ENCODE measurements at regions not wholly inside any gene's neighbourhood (a gene's known extent, or its start where the extent isn't known, plus 50 kb on each side); places are given as distances from the start of the nearest gene placed in this dataset.
"Not testable (repeated sequence)": the region's sequence is repeated elsewhere in the genome, so short reads cannot be mapped to it uniquely, and the experiment has no call there.

DNA sequence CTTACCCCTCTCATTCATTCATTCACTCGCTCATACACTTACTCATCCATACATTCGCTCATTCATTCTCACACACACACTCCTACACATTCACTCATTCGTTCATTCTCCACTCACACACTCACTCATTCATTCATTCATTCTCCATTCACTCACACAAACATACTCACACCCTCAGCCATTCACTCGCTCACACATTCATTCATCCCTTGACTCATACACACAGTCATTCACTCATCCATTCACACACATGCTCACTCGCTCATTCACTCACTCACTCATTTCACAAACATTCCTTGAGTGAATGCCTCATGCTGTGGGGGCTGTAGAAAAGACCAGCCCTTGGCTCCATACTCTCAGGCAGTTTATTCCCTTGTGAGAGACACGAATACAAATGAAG is 151.1 kb upstream of the MAMLD1 start:
- 66 to 95% (median 85%) methylated on average over 6 of the region's 6 CpGs for WGBS, 3 donors
- FAIRE-seq: no peak
- no peaks in the 10 kb centered on the region for H3K36me3 ChIP-seq (ENCODE audit: control insufficient read depth in 3 of 3, insufficient read depth in 2 of 3, low read depth in 1 of 3, low read length in 3 of 3)
- H3K9me3 ChIP-seq (ENCODE audit: control insufficient read depth in 2 of 2, insufficient read depth in 1 of 2, low read depth in 1 of 2, low read length in 1 of 2): no peaks in the 10 kb centered on the region
- no peak for DNase-seq
- no peaks in the 10 kb centered on the region for H3K27me3 ChIP-seq (ENCODE audit: control insufficient read depth in 3 of 3, insufficient read depth in 3 of 3, low read length in 3 of 3)
- H3K4me3 ChIP-seq (ENCODE audit: low read depth in 1 of 3, low read length in 3 of 3): no peak overlapping the region
- H3K4me1 ChIP-seq (ENCODE audit: control insufficient read depth in 3 of 3, insufficient read depth in 2 of 3, low read depth in 1 of 3, low read length in 2 of 3): no peaks in the 10 kb centered on the region
- no peak overlapping the region for H3K27ac ChIP-seq (ENCODE audit: low read depth in 1 of 3, low read length in 2 of 3)

DNA sequence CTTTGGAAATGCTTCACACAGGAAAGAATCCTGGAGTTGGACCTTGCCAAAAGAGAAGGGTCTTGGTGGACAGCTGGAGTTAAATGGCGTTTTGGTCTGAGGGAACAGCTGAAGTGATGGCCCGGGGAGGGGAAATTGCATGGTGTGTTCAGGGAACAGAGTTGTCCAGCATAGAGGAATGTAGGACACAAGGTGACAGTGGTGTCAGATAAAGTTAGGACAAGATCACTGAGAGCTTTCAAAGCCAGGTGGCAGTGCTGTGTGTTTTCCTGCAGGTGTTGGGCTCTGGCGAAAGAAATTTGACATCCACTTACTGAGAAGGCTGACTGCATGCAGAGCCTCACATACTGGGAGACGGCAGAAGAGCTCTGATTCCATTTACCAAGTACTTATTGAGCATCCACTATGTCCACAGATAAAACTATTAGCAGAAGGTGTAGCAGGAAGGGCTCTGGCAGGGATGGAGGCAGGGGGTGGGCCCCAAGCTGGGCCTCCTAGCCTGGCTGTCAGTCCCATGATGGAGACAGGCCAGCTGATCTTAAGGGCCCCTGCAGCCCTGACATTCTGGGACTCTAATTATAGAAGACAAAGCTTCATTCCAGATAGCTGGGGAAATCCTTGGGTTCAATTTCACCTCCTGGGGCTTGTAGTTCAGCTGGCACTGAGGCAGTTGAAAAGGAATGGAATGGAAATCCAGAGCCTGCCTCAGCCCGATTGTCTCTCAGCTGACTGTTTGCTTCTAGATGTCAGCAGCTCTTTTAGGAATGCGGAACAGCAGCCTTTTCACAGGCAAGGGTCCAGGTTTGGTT is 150.2 kb upstream of the MAMLD1 start:
- H3K4me1 ChIP-seq (ENCODE audit: control insufficient read depth in 3 of 3, insufficient read depth in 2 of 3, low read depth in 1 of 3, low read length in 2 of 3): peaks cover 0 to 4% (median 0%) of the 10 kb centered on the region in 3 donors
- no peaks in the 10 kb centered on the region for H3K9me3 ChIP-seq (ENCODE audit: control insufficient read depth in 2 of 2, insufficient read depth in 1 of 2, low read depth in 1 of 2, low read length in 1 of 2)
- no peak overlapping the region for H3K27ac ChIP-seq (ENCODE audit: low read depth in 1 of 3, low read length in 2 of 3)
- no peaks in the 10 kb centered on the region for H3K27me3 ChIP-seq (ENCODE audit: control insufficient read depth in 3 of 3, insufficient read depth in 3 of 3, low read length in 3 of 3)
- H3K4me3 ChIP-seq (ENCODE audit: low read depth in 1 of 3, low read length in 3 of 3): no peak overlapping the region
- peak in 1 of 2 donors; percentile 16 for DNase-seq
- WGBS, 3 donors: 66 to 79% (median 72%) methylated on average over 6 of the region's 6 CpGs
- H3K36me3 ChIP-seq (ENCODE audit: control insufficient read depth in 3 of 3, insufficient read depth in 2 of 3, low read depth in 1 of 3, low read length in 3 of 3): no peaks in the 10 kb centered on the region
- FAIRE-seq: no peak

DNA sequence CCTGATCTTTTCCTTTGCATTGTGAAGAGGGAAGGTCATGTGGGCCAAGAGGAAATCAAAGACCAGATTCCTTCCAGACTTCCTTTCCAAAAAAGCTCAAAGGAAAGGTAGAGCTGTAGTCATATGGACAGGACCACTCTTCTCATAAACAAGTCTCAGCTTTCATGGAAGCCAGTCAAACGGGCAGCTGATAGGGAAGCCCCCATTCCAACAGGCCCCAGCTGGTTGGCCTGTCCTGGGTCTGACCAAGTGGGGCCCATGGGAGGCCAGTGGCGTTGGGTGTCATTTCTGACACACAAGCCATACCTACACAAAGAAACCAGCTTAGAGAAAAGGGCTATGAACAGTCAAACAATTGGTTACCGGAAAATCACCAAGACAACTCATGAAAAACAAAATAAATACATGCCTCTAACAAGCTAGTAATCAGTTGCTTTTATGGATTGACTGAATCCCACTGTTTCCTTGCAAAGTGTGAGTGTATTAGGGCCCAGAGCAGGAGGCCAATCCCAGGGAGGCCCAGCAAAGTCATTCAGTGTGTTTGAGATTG is 149.6 kb upstream of the MAMLD1 start:
- no peak overlapping the region for H3K4me3 ChIP-seq (ENCODE audit: low read depth in 1 of 3, low read length in 3 of 3)
- no peak for FAIRE-seq
- H3K27me3 ChIP-seq (ENCODE audit: control insufficient read depth in 3 of 3, insufficient read depth in 3 of 3, low read length in 3 of 3): no peaks in the 10 kb centered on the region
- no peak for DNase-seq
- 49 to 72% (median 64%) methylated on average over 3 of the region's 3 CpGs for WGBS, 3 donors
- no peaks in the 10 kb centered on the region for H3K9me3 ChIP-seq (ENCODE audit: control insufficient read depth in 2 of 2, insufficient read depth in 1 of 2, low read depth in 1 of 2, low read length in 1 of 2)
- H3K27ac ChIP-seq (ENCODE audit: low read depth in 1 of 3, low read length in 2 of 3): no peak overlapping the region
- peaks cover 0 to 9% (median 0%) of the 10 kb centered on the region in 3 donors for H3K4me1 ChIP-seq (ENCODE audit: control insufficient read depth in 3 of 3, insufficient read depth in 2 of 3, low read depth in 1 of 3, low read length in 2 of 3)
- no peaks in the 10 kb centered on the region for H3K36me3 ChIP-seq (ENCODE audit: control insufficient read depth in 3 of 3, insufficient read depth in 2 of 3, low read depth in 1 of 3, low read length in 3 of 3)

DNA sequence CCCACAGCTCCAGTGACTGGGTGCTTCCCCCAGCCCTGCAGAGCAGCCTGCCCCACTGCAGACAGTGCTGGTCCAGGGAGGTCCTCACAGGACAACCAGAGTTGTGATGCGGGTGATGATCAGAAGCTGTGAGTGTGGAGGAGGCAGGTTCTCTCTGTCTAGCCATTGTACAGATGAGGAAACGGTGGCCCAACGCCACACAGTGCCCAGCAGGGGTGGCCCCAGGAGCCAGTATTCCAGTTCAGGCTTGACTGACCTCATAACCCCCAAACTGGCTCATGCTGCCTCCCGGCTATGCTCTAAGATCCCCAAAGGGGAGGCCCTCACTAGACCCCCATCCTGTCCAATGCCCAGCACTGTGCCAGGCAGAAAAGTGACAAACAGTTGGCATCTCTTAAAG is 147.1 kb upstream of the MAMLD1 start:
- H3K4me1 ChIP-seq (ENCODE audit: control insufficient read depth in 3 of 3, insufficient read depth in 2 of 3, low read depth in 1 of 3, low read length in 2 of 3): peaks cover 0 to 12% (median 0%) of the 10 kb centered on the region in 3 donors
- H3K9me3 ChIP-seq (ENCODE audit: control insufficient read depth in 2 of 2, insufficient read depth in 1 of 2, low read depth in 1 of 2, low read length in 1 of 2); H3K27ac ChIP-seq (ENCODE audit: low read depth in 1 of 3, low read length in 2 of 3); DNase-seq; FAIRE-seq; H3K36me3 ChIP-seq (ENCODE audit: control insufficient read depth in 3 of 3, insufficient read depth in 2 of 3, low read depth in 1 of 3, low read length in 3 of 3); H3K27me3 ChIP-seq (ENCODE audit: control insufficient read depth in 3 of 3, insufficient read depth in 3 of 3, low read length in 3 of 3); H3K4me3 ChIP-seq (ENCODE audit: low read depth in 1 of 3, low read length in 3 of 3): not testable (repeated sequence)
- WGBS, 3 donors: 48 to 91% (median 88%) methylated on average over 2 of the region's 4 CpGs

DNA sequence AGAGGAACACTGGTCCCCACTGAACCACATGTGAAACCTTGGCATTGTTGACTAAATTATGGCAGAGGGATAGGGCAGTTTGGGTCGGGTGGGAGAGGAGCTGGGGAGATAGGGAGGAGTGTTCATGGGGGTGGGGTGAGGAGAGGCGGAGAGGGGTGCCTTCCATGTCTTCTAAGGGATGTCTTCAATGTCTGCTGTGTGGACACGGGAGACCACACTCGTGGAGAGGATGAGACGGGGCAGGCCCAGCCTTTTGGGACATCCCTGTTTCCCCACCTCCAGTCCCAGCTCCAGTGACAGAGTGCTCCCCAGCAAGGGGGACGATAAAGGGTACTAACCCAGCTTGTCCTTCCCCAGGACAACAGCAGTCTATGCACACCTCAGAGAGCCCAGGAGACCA is 146.4 kb upstream of the MAMLD1 start:
- no peak for DNase-seq
- Histone ChIP-seq H3K27me3 (ENCODE audit: control insufficient read depth in 3 of 3, insufficient read depth in 3 of 3, low read length in 3 of 3) (no peaks in the 10 kb centered on the region), H3K4me1 (ENCODE audit: control insufficient read depth in 3 of 3, insufficient read depth in 2 of 3, low read depth in 1 of 3, low read length in 2 of 3) (peaks cover 0 to 12% (median 0%) of the 10 kb centered on the region in 3 donors), H3K27ac (ENCODE audit: low read depth in 1 of 3, low read length in 2 of 3) (no peak overlapping the region), H3K4me3 (ENCODE audit: low read depth in 1 of 3, low read length in 3 of 3) (no peak overlapping the region), H3K9me3 (ENCODE audit: control insufficient read depth in 2 of 2, insufficient read depth in 1 of 2, low read depth in 1 of 2, low read length in 1 of 2) (no peaks in the 10 kb centered on the region), H3K36me3 (ENCODE audit: control insufficient read depth in 3 of 3, insufficient read depth in 2 of 3, low read depth in 1 of 3, low read length in 3 of 3) (no peaks in the 10 kb centered on the region)
- WGBS, 3 donors: 75 to 88% (median 83%) methylated on average over 5 to 6 of the region's 6 CpGs
- FAIRE-seq: no peak

DNA sequence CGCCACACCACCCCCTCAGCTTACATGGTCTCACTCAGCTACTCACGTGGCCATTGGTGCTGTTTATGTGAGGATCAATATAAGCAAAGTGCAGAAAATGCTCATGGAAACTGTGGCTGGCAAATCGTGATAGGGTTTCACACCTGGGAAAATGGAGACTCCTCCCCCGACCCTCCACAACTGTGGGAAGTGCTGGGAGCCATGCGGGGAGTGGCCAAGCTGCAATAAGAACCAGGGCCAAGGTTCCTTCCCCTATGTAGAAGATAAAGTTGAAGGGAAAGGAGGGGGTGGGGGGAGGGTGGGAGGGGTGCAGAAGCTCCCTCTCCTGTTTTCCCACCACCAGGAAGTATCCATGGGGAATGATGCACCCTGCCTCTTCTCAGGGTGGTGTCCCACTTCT is 145.5 kb upstream of the MAMLD1 start:
- FAIRE-seq (no peak), DNase-seq (peak; percentile 4 to 57)
- H3K27ac ChIP-seq (ENCODE audit: low read depth in 1 of 3, low read length in 2 of 3): no peak overlapping the region
- H3K4me3 ChIP-seq (ENCODE audit: low read depth in 1 of 3, low read length in 3 of 3): no peak overlapping the region
- H3K9me3 ChIP-seq (ENCODE audit: control insufficient read depth in 2 of 2, insufficient read depth in 1 of 2, low read depth in 1 of 2, low read length in 1 of 2): no peaks in the 10 kb centered on the region
- H3K36me3 ChIP-seq (ENCODE audit: control insufficient read depth in 3 of 3, insufficient read depth in 2 of 3, low read depth in 1 of 3, low read length in 3 of 3): no peaks in the 10 kb centered on the region
- H3K27me3 ChIP-seq (ENCODE audit: control insufficient read depth in 3 of 3, insufficient read depth in 3 of 3, low read length in 3 of 3): no peaks in the 10 kb centered on the region
- WGBS, 3 donors: 24 to 65% (median 29%) methylated on average over 5 of the region's 5 CpGs
- peaks cover 0 to 12% (median 0%) of the 10 kb centered on the region in 3 donors for H3K4me1 ChIP-seq (ENCODE audit: control insufficient read depth in 3 of 3, insufficient read depth in 2 of 3, low read depth in 1 of 3, low read length in 2 of 3)

DNA sequence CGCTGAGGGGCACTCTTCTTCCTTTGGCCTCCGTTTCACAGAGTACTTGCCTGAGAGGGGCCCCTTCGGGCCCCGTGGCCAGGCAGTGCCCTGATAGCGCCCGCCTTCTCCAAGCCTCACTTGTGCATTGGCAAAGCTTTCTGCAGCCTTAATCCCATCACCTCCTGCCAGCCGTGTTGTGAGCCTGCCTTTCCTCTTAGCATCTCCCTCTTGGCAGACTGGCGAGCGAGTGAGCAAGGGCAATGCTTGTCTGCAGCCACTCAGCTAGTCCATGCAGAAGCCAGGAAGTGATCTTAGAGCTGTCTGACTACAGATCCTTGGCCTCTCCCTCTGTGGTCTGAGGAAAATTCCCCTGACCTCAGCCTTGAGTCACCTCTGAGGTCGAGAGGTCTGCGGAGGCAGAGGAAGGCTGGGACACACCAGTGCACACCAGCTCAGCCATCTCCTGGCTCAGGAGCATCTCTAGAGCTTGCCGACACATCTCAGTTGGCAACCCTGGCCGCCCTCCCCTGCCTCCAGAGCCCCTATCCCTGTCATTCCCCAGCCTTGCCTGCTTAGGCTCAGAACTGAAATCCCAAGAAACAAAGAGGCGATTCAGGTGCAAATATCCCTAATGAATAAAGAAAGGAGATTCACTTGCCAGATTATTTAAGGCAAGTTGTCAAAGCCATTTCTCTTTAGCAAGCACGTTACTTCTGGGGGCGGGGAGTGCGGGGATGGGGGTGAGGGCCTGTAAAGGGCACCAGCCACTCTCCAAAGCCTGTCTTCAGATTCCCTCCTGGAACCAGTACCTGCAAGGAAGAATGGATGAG is 143.5 kb upstream of the MAMLD1 start:
- no peak for FAIRE-seq
- Histone ChIP-seq H3K27ac (ENCODE audit: low read depth in 1 of 3, low read length in 2 of 3) (no peak overlapping the region), H3K4me3 (ENCODE audit: low read depth in 1 of 3, low read length in 3 of 3) (no peak overlapping the region), H3K36me3 (ENCODE audit: control insufficient read depth in 3 of 3, insufficient read depth in 2 of 3, low read depth in 1 of 3, low read length in 3 of 3) (no peaks in the 10 kb centered on the region), H3K27me3 (ENCODE audit: control insufficient read depth in 3 of 3, insufficient read depth in 3 of 3, low read length in 3 of 3) (no peaks in the 10 kb centered on the region), H3K9me3 (ENCODE audit: control insufficient read depth in 2 of 2, insufficient read depth in 1 of 2, low read depth in 1 of 2, low read length in 1 of 2) (no peaks in the 10 kb centered on the region), H3K4me1 (ENCODE audit: control insufficient read depth in 3 of 3, insufficient read depth in 2 of 3, low read depth in 1 of 3, low read length in 2 of 3) (peaks cover 0 to 12% (median 0%) of the 10 kb centered on the region in 3 donors)
- WGBS, 3 donors: 58 to 86% (median 81%) methylated on average over 16 to 17 of the region's 17 CpGs
- DNase-seq: no peak

DNA sequence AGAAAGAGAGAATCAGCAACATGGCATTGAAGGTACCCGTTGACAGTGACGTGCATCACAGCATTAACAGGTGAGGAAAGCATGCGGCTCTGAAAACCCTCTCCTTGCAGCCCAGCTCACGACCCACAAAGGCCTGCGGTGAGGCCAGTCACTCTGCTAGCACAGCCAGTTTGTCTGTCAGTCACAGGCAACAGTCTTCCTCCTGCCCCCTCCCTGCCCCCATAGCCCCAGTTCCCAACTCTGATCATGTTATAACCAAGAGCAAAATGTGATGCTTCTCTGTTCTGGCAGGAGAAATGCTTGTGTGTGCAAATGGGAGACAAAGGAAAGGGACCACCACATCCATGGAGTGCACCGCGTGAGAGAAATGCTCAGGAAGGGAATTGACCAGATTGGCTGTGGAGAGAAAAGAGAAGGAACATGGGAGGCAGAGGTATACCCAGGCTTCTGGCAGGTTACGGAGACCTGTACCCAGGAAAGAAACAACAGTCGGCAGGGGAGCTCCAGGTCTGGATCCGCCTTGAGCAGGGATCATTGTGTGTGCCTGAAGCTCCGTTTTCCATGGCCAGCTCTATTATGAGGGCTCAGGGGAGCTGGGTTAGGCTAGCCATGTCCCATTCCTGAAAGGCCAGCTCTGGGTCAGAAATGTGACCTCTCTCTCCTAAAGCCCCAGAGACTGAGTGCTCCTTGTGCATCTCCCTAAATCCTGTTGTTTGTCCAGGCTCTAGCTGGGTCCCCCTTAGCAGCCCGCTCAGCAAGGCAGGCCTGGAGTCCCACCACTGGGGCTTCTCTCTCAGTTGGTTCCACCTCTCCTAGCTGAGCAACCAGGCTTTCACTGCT is 139.7 kb upstream of the MAMLD1 start:
- Histone ChIP-seq H3K36me3 (ENCODE audit: control insufficient read depth in 3 of 3, insufficient read depth in 2 of 3, low read depth in 1 of 3, low read length in 3 of 3) (no peaks in the 10 kb centered on the region), H3K27ac (ENCODE audit: low read depth in 1 of 3, low read length in 2 of 3) (no peak overlapping the region), H3K9me3 (ENCODE audit: control insufficient read depth in 2 of 2, insufficient read depth in 1 of 2, low read depth in 1 of 2, low read length in 1 of 2) (no peaks in the 10 kb centered on the region), H3K27me3 (ENCODE audit: control insufficient read depth in 3 of 3, insufficient read depth in 3 of 3, low read length in 3 of 3) (no peaks in the 10 kb centered on the region), H3K4me1 (ENCODE audit: control insufficient read depth in 3 of 3, insufficient read depth in 2 of 3, low read depth in 1 of 3, low read length in 2 of 3) (peaks cover 0 to 4% (median 0%) of the 10 kb centered on the region in 3 donors), H3K4me3 (ENCODE audit: low read depth in 1 of 3, low read length in 3 of 3) (no peak overlapping the region)
- no peak for DNase-seq
- no peak for FAIRE-seq
- 75 to 92% (median 92%) methylated on average over 12 of the region's 12 CpGs for WGBS, 3 donors

Measured in small intestine (tissue), 7 donors.